Neural progenitor cell (in vitro differentiated cells): ENCODE measurements at regions not wholly inside any gene's neighbourhood (a gene's known extent, or its start where the extent isn't known, plus 50 kb on each side); places are given as distances from the start of the nearest gene placed in this dataset.

Experiments used
- EZH2 ChIP-seq: fragments of 200-600 bp; sonication (generic); IDR thresholded peaks from 2 replicates; pipeline ENCODE4 v1.6.1; 2017; ENCODE audit warnings: antibody characterized with exemption, mild to moderate bottlenecking, moderate library complexity
- EZH2phosphoT487 ChIP-seq: fragments of 200-600 bp; sonication (generic); IDR thresholded peaks from 2 replicates; pipeline ENCODE4 v1.6.1; 2017; ENCODE audit warnings: antibody characterized with exemption
- TF ChIP-seq, protein P1 (sequence below): fragments of 200-600 bp; sonication (generic); IDR thresholded peaks from 2 replicates; pipeline ENCODE4 v1.5.1; 2017; ENCODE audit warnings: antibody characterized with exemption, mild to moderate bottlenecking

DNA sequence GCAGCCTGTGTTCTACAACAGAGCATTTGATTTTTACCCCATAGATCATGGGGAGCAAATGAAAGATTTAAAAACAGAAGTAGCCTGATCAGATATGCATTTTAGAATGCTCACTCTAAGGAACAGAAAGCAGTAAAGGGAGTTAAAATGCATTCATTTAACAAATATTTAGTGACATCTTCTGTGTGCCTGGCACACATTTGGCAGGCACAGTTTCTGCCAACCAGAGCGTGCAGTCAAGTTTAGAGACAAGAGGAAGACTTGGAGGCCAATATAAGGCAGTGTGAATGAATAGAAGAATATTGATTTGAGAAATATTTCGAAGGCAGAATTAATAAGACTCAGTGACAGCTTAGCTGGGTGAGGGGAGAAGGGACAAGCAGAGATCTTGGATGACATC is 210.1 kb downstream of the KDR start:
- TF ChIP-seq, protein P1, sequence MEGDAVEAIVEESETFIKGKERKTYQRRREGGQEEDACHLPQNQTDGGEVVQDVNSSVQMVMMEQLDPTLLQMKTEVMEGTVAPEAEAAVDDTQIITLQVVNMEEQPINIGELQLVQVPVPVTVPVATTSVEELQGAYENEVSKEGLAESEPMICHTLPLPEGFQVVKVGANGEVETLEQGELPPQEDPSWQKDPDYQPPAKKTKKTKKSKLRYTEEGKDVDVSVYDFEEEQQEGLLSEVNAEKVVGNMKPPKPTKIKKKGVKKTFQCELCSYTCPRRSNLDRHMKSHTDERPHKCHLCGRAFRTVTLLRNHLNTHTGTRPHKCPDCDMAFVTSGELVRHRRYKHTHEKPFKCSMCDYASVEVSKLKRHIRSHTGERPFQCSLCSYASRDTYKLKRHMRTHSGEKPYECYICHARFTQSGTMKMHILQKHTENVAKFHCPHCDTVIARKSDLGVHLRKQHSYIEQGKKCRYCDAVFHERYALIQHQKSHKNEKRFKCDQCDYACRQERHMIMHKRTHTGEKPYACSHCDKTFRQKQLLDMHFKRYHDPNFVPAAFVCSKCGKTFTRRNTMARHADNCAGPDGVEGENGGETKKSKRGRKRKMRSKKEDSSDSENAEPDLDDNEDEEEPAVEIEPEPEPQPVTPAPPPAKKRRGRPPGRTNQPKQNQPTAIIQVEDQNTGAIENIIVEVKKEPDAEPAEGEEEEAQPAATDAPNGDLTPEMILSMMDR = no peak
- TF ChIP-seq EZH2 (no peak), EZH2phosphoT487 (no peak)
